ENCODE measurements at regions not wholly inside any gene's neighbourhood (a gene's known extent, or its start where the extent isn't known, plus 50 kb on each side); places are given as distances from the start of the nearest gene placed in this dataset.
"Not testable (repeated sequence)": the region's sequence is repeated elsewhere in the genome, so short reads cannot be mapped to it uniquely, and the experiment has no call there.

GRCh38 chr5:116778651-116779280, 204.1 kb upstream of the SEMA6A start:
- no peak for DNase-seq (ENCODE audit: low read depth)
- TF ChIP-seq, protein P1, sequence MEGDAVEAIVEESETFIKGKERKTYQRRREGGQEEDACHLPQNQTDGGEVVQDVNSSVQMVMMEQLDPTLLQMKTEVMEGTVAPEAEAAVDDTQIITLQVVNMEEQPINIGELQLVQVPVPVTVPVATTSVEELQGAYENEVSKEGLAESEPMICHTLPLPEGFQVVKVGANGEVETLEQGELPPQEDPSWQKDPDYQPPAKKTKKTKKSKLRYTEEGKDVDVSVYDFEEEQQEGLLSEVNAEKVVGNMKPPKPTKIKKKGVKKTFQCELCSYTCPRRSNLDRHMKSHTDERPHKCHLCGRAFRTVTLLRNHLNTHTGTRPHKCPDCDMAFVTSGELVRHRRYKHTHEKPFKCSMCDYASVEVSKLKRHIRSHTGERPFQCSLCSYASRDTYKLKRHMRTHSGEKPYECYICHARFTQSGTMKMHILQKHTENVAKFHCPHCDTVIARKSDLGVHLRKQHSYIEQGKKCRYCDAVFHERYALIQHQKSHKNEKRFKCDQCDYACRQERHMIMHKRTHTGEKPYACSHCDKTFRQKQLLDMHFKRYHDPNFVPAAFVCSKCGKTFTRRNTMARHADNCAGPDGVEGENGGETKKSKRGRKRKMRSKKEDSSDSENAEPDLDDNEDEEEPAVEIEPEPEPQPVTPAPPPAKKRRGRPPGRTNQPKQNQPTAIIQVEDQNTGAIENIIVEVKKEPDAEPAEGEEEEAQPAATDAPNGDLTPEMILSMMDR (IDR thresholded peaks at IDR 0.05; ENCODE audit: low read depth, low read length, missing control alignments), result no peak
- H3K4me3 ChIP-seq (ENCODE audit: low read depth, low read length), result no peak overlapping the region
- in situ Hi-C loops (cut with HindIII; ENCODE audit: low sequenced_read_pairs), result no loop called here

DNA sequence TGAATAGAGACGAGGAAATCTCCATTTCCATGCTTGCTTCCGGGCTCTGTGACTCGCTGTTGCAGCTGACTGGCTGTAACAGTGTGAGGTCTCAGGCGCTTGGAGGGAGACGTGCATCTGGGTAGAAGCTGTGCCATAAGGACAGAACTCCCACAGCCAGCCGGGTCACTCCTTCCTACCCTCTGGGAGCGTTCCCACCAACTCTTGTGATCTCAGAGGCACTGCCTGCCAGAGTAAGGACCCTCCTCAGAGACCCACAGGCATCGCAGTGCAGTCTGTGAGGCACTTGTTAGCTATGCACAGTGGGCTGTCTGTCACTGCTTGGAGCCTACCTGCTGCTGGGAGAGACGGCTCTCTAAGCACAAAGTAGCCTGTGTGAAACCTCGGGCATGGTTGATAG, 203.4 kb upstream of the SEMA6A start:
- in situ Hi-C loops (cut with HindIII; ENCODE audit: low sequenced_read_pairs), result no loop called here
- TF ChIP-seq, protein P1 (IDR thresholded peaks at IDR 0.05; ENCODE audit: low read depth, low read length, missing control alignments), result no peak
- no peak overlapping the region for H3K4me3 ChIP-seq (ENCODE audit: low read depth, low read length)
- DNase-seq (ENCODE audit: low read depth), result no peak

- in situ Hi-C loops (cut with HindIII; ENCODE audit: low sequenced_read_pairs), result no loop called here
- no peak overlapping the region for H3K4me3 ChIP-seq (ENCODE audit: low read depth, low read length)
- DNase-seq (ENCODE audit: low read depth), result no peak
- TF ChIP-seq, protein P1 (IDR thresholded peaks at IDR 0.05; ENCODE audit: low read depth, low read length, missing control alignments), result no peak
These were observed 199.3 kb upstream of the SEMA6A start for GRCh38 chr5:116773926-116774325.

- no peak for DNase-seq (ENCODE audit: low read depth)
- TF ChIP-seq, protein P1 (IDR thresholded peaks at IDR 0.05; ENCODE audit: low read depth, low read length, missing control alignments), result no peak
- in situ Hi-C loops (cut with HindIII; ENCODE audit: low sequenced_read_pairs), result no loop called here
- no peak overlapping the region for H3K4me3 ChIP-seq (ENCODE audit: low read depth, low read length)
These were observed 198.2 kb upstream of the SEMA6A start for GRCh38 chr5:116772806-116773205.

- no peak overlapping the region for H3K4me3 ChIP-seq (ENCODE audit: low read depth, low read length)
- in situ Hi-C loops (cut with HindIII; ENCODE audit: low sequenced_read_pairs), result no loop called here
- TF ChIP-seq, protein P1 (IDR thresholded peaks at IDR 0.05; ENCODE audit: low read depth, low read length, missing control alignments), result no peak
- DNase-seq (ENCODE audit: low read depth), result no peak
These were observed 197.5 kb upstream of the SEMA6A start for GRCh38 chr5:116772152-116772501.

GRCh38 chr5:116771466-116772151, 197.0 kb upstream of the SEMA6A start:
- TF ChIP-seq, protein P1 (IDR thresholded peaks at IDR 0.05; ENCODE audit: low read depth, low read length, missing control alignments), result no peak
- no peak for DNase-seq (ENCODE audit: low read depth)
- in situ Hi-C loops (cut with HindIII; ENCODE audit: low sequenced_read_pairs), result no loop called here
- no peak overlapping the region for H3K4me3 ChIP-seq (ENCODE audit: low read depth, low read length)

DNA sequence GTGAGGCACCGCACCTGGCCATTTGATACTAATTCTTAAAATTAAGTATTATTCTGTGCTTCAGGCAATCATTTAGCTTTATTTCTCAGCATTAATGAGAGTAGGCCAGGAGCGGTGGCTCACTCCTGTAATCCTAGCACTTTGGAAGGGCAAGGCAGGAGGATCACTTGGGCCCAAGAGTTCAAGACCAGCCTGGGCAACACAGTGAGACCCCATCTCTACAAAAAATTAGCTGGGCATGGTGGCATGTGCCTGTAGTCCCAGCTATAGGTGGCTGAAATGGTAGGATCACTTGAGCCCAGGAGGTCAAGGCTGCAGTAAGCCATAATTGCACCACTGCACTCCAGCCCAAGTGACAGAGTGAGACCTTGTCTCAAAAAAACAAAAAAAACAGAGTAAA, 195.3 kb upstream of the SEMA6A start:
- H3K4me3 ChIP-seq (ENCODE audit: low read depth, low read length); in situ Hi-C loops (cut with HindIII; ENCODE audit: low sequenced_read_pairs); DNase-seq (ENCODE audit: low read depth): not testable (repeated sequence)
